ENCODE measurements at regions not wholly inside any gene's neighbourhood (a gene's known extent, or its start where the extent isn't known, plus 50 kb on each side); places are given as distances from the start of the nearest gene placed in this dataset.

- ATAC-seq (ENCODE audit: low FRiP score) (no peak), DNase-seq (ENCODE audit: low spot score) (no peak)
- TF ChIP-seq CTCF (IDR thresholded peaks at IDR 0.05): no peak
Measured at GRCh38 chr6:6409397-6410030, 89.1 kb upstream of the F13A1 start.

GRCh38 chr6:6411115-6411514 is 90.7 kb upstream of the F13A1 start:
- ATAC-seq (ENCODE audit: low FRiP score) (no peak), DNase-seq (ENCODE audit: low spot score) (no peak)
- TF ChIP-seq CTCF (IDR thresholded peaks at IDR 0.05): no peak

- ATAC-seq (ENCODE audit: low FRiP score): no peak
- TF ChIP-seq CTCF (IDR thresholded peaks at IDR 0.05): no peak
- DNase-seq (ENCODE audit: low spot score): no peak
Measured at GRCh38 chr6:6412221-6412620, 91.8 kb upstream of the F13A1 start.

- DNase-seq (ENCODE audit: low spot score) (no peak), ATAC-seq (ENCODE audit: low FRiP score) (no peak)
- no peak for TF ChIP-seq CTCF (IDR thresholded peaks at IDR 0.05)
Measured at GRCh38 chr6:6412700-6413099, 92.2 kb upstream of the F13A1 start.

- no peak for TF ChIP-seq CTCF (IDR thresholded peaks at IDR 0.05)
- DNase-seq (ENCODE audit: low spot score) (no peak), ATAC-seq (ENCODE audit: low FRiP score) (no peak)
Measured at GRCh38 chr6:6414931-6415330, 94.5 kb upstream of the F13A1 start.

- ATAC-seq (ENCODE audit: low FRiP score) (no peak), DNase-seq (ENCODE audit: low spot score) (no peak)
- TF ChIP-seq CTCF (IDR thresholded peaks at IDR 0.05): no peak
Measured at GRCh38 chr6:6417475-6417874, 97.0 kb upstream of the F13A1 start.

- no peak for DNase-seq (ENCODE audit: low spot score)
- no peak for TF ChIP-seq CTCF (IDR thresholded peaks at IDR 0.05)
- no peak for ATAC-seq (ENCODE audit: low FRiP score)
Measured at GRCh38 chr6:6418421-6418820, 98.0 kb upstream of the F13A1 start.
